ENCODE measurements at regions not wholly inside any gene's neighbourhood (a gene's known extent, or its start where the extent isn't known, plus 50 kb on each side); places are given as distances from the start of the nearest gene placed in this dataset.

- Histone ChIP-seq H3K27ac (no peak overlapping the region), H3K27me3 (no peaks in the 10 kb centered on the region), H3K4me3 (no peak overlapping the region), H3K36me3 (no peaks in the 10 kb centered on the region), H3K9me3 (no peaks in the 10 kb centered on the region), H3K4me1 (no peaks in the 10 kb centered on the region)
- 96% methylated on average over 9 of the region's 11 CpGs for WGBS
- DNase-seq (ENCODE audit: low spot score in 2 of 2) = no peak
- TF ChIP-seq POLR2A (IDR thresholded peaks at IDR 0.05) (no peak), CTCF (IDR thresholded peaks at IDR 0.05) (no peak), POLR2AphosphoS5 (IDR thresholded peaks at IDR 0.05) (no peak), EP300 (IDR thresholded peaks at IDR 0.05) (no peak)
Observed at GRCh38 chr13:94776300-94776699, 64.0 kb upstream of the SOX21 start.

- no peak overlapping the region for H3K27ac ChIP-seq
- no peaks in the 10 kb centered on the region for H3K4me1 ChIP-seq
- H3K27me3 ChIP-seq = no peaks in the 10 kb centered on the region
- H3K36me3 ChIP-seq = no peaks in the 10 kb centered on the region
- DNase-seq (ENCODE audit: low spot score in 2 of 2) = no peak
- TF ChIP-seq POLR2A (IDR thresholded peaks at IDR 0.05) = no peak
- TF ChIP-seq EP300 (IDR thresholded peaks at IDR 0.05) = no peak
- TF ChIP-seq CTCF (IDR thresholded peaks at IDR 0.05) = no peak
- TF ChIP-seq POLR2AphosphoS5 (IDR thresholded peaks at IDR 0.05) = no peak
- H3K4me3 ChIP-seq = no peak overlapping the region
- H3K9me3 ChIP-seq = no peaks in the 10 kb centered on the region
- 77% methylated on average over 7 of the region's 7 CpGs for WGBS
Observed at GRCh38 chr13:94765814-94766213, 53.5 kb upstream of the SOX21 start.

- no peak for DNase-seq (ENCODE audit: low spot score in 2 of 2)
- H3K4me3 ChIP-seq = no peak overlapping the region
- H3K9me3 ChIP-seq = no peaks in the 10 kb centered on the region
- H3K4me1 ChIP-seq = no peaks in the 10 kb centered on the region
- WGBS = 92% methylated on average over 2 of the region's 2 CpGs
- TF ChIP-seq EP300 (IDR thresholded peaks at IDR 0.05) = no peak
- TF ChIP-seq POLR2A (IDR thresholded peaks at IDR 0.05) = no peak
- TF ChIP-seq CTCF (IDR thresholded peaks at IDR 0.05) = no peak
- TF ChIP-seq POLR2AphosphoS5 (IDR thresholded peaks at IDR 0.05) = no peak
- H3K27me3 ChIP-seq = no peaks in the 10 kb centered on the region
- H3K27ac ChIP-seq = no peak overlapping the region
- H3K36me3 ChIP-seq = no peaks in the 10 kb centered on the region
Observed at GRCh38 chr13:94764576-94765321, 52.4 kb upstream of the SOX21 start.

All from suprapubic skin (tissue), 4 donors.